Activated CD8-positive, alpha-beta T cell treated with anti-CD3 and anti-CD28 coated beads, Interleukin-2, amount 10 ng/mL, durations not matched to agents 7 days and 5 days (primary cell): ENCODE measurements at regions not wholly inside any gene's neighbourhood (a gene's known extent, or its start where the extent isn't known, plus 50 kb on each side); places are given as distances from the start of the nearest gene placed in this dataset.
"Not testable (repeated sequence)": the region's sequence is repeated elsewhere in the genome, so short reads cannot be mapped to it uniquely, and the experiment has no call there.

Source experiments
- ATAC-seq: fragments of 150-1000 bp; cut with Tn5 transposase; one replicate; pipeline ENCODE4 v1.10.0; 2021; ENCODE audit warnings: moderate library complexity
- CTCF ChIA-PET: fragments of 350-600 bp; sonication (Branson Sonifier 250); formaldehyde crosslinking; loops from one replicate; lab custom pipeline; 2021; ENCODE audit warnings: antibody characterized with exemption; lab: Charles Lee
- POLR2A ChIA-PET: fragments of 350-600 bp; sonication (Branson Sonifier 250); formaldehyde crosslinking; loops from one replicate; lab custom pipeline; 2021; ENCODE audit warnings: antibody characterized with exemption; lab: Charles Lee
- DNase-seq: peaks from one replicate; pipeline ENCODE4 v3.0.0-alpha.2; 2020
- H3K27ac Mint-ChIP-seq: one replicate; pipeline ENCODE4 v1.8.0; 2021; ENCODE audit warnings: mild to moderate bottlenecking, mixed read lengths
- H3K27me3 Mint-ChIP-seq: one replicate; pipeline ENCODE4 v1.8.0; 2021; ENCODE audit warnings: low read depth, mixed read lengths
- H3K36me3 Mint-ChIP-seq: one replicate; pipeline ENCODE4 v1.8.0; 2021; ENCODE audit warnings: low read depth, mixed read lengths
- H3K4me1 Mint-ChIP-seq: one replicate; pipeline ENCODE4 v1.8.0; 2021; ENCODE audit warnings: low read depth, mixed read lengths
- H3K4me3 Mint-ChIP-seq: one replicate; pipeline ENCODE4 v1.8.0; 2021; ENCODE audit warnings: mild to moderate bottlenecking, mixed read lengths
- H3K9me3 Mint-ChIP-seq: one replicate; pipeline ENCODE4 v1.8.0; 2022; ENCODE audit warnings: mixed read lengths; ENCODE audit not compliant: insufficient read depth

DNA sequence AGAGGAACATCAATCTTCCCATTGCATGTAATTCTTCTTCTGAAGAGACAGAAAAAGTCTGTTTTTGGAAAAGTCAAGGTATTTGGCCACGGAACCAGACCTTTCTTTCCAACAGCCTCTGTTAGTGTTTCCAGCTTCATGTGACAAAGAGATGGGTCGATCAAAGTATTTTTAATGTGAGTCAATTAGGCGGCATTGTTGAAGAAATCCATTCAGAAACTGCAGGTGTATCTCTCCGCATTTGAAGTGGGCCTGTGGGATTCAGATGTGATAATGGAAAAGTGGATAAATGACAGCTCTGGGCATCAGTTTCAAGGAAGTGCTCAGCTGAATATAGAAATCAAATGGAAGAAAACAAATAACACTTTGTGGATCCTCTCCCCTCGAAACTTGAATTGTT is 143.1 kb upstream of the CHL1 start:
- H3K36me3 Mint-ChIP-seq, H3K4me1 Mint-ChIP-seq, ATAC-seq, H3K9me3 Mint-ChIP-seq, H3K27ac Mint-ChIP-seq, H3K4me3 Mint-ChIP-seq, H3K27me3 Mint-ChIP-seq, DNase-seq, CTCF ChIA-PET, POLR2A ChIA-PET: not testable (repeated sequence)

DNA sequence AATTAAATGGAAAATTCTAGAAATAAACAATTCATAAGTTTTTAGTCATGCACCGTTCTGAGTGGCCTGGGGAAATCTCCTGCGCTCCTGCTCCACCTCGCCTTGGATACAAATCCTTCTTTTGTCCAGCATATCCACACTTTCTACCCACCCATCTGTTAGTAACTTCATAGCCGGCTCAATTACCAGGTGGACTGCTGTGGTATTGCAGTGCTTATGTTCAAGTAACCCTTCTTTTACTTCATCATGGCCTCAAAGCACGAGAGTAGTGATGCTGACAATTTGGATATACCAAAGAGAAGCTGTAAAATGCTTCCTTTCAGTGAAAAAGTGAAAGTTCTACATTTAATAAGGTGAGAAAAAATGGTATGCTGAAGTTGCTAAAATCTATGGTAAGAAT is 142.3 kb upstream of the CHL1 start:
- Mint-ChIP-seq H3K36me3 (no peaks in the 10 kb centered on the region), H3K4me3 (no peak overlapping the region), H3K27me3 (no peaks in the 10 kb centered on the region), H3K9me3 (peaks cover 3% of the 10 kb centered on the region), H3K4me1 (no peaks in the 10 kb centered on the region), H3K27ac (no peak overlapping the region)
- ChIA-PET CTCF (no interaction called here), POLR2A (no interaction called here)
- DNase-seq = no peak
- ATAC-seq = no peak

DNA sequence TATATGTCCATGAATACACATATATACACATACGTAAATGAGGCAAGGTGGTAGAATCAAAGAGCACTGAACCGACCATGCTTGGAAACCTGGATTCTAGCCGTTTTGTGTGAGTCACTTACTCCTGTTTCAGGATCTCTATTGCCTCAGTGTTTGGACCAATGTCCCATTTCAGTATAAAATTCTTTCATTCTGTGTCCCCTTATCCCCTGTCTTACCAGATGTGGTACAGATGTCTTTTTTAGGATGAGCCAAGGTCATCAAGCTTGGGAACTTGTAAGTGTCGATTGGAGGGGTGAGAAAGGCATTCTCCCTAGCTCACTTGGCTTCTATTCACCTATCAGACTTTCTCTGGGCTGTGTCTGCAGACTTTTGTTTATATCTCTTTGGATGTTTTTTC is 139.9 kb upstream of the CHL1 start:
- no peak for ATAC-seq

DNA sequence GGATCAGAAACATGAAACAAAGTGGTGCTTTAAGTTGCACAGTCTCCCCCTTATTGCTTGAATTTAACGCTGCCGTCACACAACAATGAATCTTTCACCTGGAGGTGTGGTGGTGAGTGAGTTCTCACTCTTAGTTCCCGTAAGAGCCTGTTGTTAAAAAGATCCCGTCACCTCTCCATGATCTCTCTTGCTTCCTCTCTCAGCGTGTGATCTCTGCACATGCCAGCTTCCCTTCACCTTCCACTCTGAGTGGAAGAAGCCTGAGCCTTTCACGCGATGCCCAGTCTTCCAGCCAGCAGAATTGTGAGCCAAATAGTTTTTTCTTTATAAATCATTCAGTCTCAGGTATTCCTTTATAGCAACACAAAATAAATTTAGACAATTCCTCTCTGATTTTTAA is 136.7 kb upstream of the CHL1 start:
- ChIA-PET CTCF (no interaction called here), POLR2A (no interaction called here)
- Mint-ChIP-seq H3K27me3 (no peaks in the 10 kb centered on the region), H3K36me3 (no peaks in the 10 kb centered on the region), H3K4me3 (no peak overlapping the region), H3K4me1 (no peaks in the 10 kb centered on the region), H3K27ac (no peak overlapping the region), H3K9me3 (no peaks in the 10 kb centered on the region)
- DNase-seq (no peak), ATAC-seq (no peak)

More for the DNA sequence above, 139.9 kb upstream of the CHL1 start:
- no peak overlapping the region for H3K4me3 Mint-ChIP-seq
- H3K36me3 Mint-ChIP-seq = no peaks in the 10 kb centered on the region
- H3K27me3 Mint-ChIP-seq = no peaks in the 10 kb centered on the region
- no peak for DNase-seq
- POLR2A ChIA-PET = no interaction called here
- no peaks in the 10 kb centered on the region for H3K4me1 Mint-ChIP-seq
- CTCF ChIA-PET = no interaction called here
- no peaks in the 10 kb centered on the region for H3K9me3 Mint-ChIP-seq
- no peak overlapping the region for H3K27ac Mint-ChIP-seq

GRCh38 chr3:63095-63765 is 133.3 kb upstream of the CHL1 start:
- ATAC-seq (no peak), DNase-seq (no peak)
- H3K36me3 Mint-ChIP-seq = no peaks in the 10 kb centered on the region
- ChIA-PET CTCF (no interaction called here), POLR2A (no interaction called here)
- no peak overlapping the region for H3K27ac Mint-ChIP-seq
- H3K9me3 Mint-ChIP-seq = no peaks in the 10 kb centered on the region
- no peaks in the 10 kb centered on the region for H3K4me1 Mint-ChIP-seq
- no peak overlapping the region for H3K4me3 Mint-ChIP-seq
- H3K27me3 Mint-ChIP-seq = no peaks in the 10 kb centered on the region

- ChIA-PET CTCF (no interaction called here), POLR2A (no interaction called here)
- Mint-ChIP-seq H3K4me1 (no peaks in the 10 kb centered on the region), H3K36me3 (no peaks in the 10 kb centered on the region), H3K27ac (no peak overlapping the region), H3K9me3 (no peaks in the 10 kb centered on the region), H3K4me3 (no peak overlapping the region), H3K27me3 (no peaks in the 10 kb centered on the region)
- no peak for ATAC-seq
- no peak for DNase-seq
Observed at GRCh38 chr3:69690-70089, 126.9 kb upstream of the CHL1 start.

- CTCF ChIA-PET = no interaction called here
- Mint-ChIP-seq H3K4me3 (no peak overlapping the region), H3K27me3 (no peaks in the 10 kb centered on the region), H3K36me3 (no peaks in the 10 kb centered on the region), H3K27ac (no peak overlapping the region), H3K9me3 (no peaks in the 10 kb centered on the region), H3K4me1 (no peaks in the 10 kb centered on the region)
- no peak for ATAC-seq
- DNase-seq = no peak
- POLR2A ChIA-PET = no interaction called here
Observed at GRCh38 chr3:72776-73175, 123.8 kb upstream of the CHL1 start.

GRCh38 chr3:73271-73670 is 123.3 kb upstream of the CHL1 start:
- no peak for DNase-seq
- no peak overlapping the region for H3K27ac Mint-ChIP-seq
- no peaks in the 10 kb centered on the region for H3K9me3 Mint-ChIP-seq
- no peaks in the 10 kb centered on the region for H3K27me3 Mint-ChIP-seq
- H3K4me1 Mint-ChIP-seq = no peaks in the 10 kb centered on the region
- POLR2A ChIA-PET = no interaction called here
- no peak for ATAC-seq
- no peaks in the 10 kb centered on the region for H3K36me3 Mint-ChIP-seq
- CTCF ChIA-PET = no interaction called here
- H3K4me3 Mint-ChIP-seq = no peak overlapping the region

DNA sequence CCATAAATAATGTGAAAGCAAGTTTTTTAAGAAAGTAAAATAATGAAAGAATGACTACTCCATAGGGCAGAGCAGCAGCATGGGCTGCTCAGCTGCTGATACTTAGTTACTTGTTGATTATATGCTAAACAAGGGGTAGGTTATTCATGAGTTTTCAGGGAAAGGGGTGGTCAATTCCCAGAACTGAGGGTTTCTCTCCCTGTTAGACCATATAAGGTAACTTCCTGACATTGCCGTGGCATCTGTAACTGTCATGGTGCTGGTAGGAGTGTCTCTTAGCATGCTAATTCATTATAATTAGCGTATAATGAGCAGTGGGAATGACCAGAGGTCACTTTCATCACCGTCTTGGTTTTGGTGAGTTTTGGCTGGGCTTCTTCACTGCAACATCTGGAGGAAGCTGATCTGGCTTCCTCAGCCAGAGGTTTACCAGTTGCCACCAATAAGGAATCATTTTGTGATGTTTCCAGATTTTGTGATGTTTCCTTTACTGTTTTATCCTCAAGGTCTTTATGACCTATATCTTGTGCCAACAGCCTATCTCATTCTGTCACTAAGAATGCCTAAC is 121.8 kb upstream of the CHL1 start:
- no peak overlapping the region for H3K4me3 Mint-ChIP-seq
- ATAC-seq (no peak), DNase-seq (no peak)
- POLR2A ChIA-PET = no interaction called here
- CTCF ChIA-PET = no interaction called here
- no peaks in the 10 kb centered on the region for H3K36me3 Mint-ChIP-seq
- H3K27ac Mint-ChIP-seq = no peak overlapping the region
- no peaks in the 10 kb centered on the region for H3K9me3 Mint-ChIP-seq
- H3K4me1 Mint-ChIP-seq = no peaks in the 10 kb centered on the region
- H3K27me3 Mint-ChIP-seq = no peaks in the 10 kb centered on the region

- H3K9me3 Mint-ChIP-seq = no peaks in the 10 kb centered on the region
- no peaks in the 10 kb centered on the region for H3K4me1 Mint-ChIP-seq
- H3K4me3 Mint-ChIP-seq = no peak overlapping the region
- no peak overlapping the region for H3K27ac Mint-ChIP-seq
- ATAC-seq (no peak), DNase-seq (no peak)
- POLR2A ChIA-PET = no interaction called here
- H3K36me3 Mint-ChIP-seq = no peaks in the 10 kb centered on the region
- H3K27me3 Mint-ChIP-seq = no peaks in the 10 kb centered on the region
- CTCF ChIA-PET = no interaction called here
Observed at GRCh38 chr3:75260-75659, 121.3 kb upstream of the CHL1 start.

- no peak for DNase-seq
Observed at GRCh38 chr3:79542-79941, 117.0 kb upstream of the CHL1 start.

DNA sequence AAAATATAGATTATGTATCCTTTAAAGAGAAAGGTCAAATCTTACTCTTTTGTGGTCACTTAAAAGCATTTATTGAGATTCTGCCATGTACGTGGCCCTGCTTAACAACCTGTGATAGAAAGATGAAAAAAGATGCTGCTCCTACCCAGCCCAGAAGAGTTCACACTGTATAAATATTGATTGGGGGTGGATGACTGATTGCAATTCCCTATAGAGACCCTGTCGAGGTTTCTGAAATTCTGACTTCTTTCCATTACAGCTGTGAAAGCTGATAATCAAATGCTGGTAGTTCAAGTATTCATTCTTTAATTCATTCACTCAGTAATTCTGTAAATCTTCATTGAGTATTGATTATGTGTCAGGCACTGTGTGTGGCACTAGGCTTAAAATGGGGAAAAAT is 114.1 kb upstream of the CHL1 start:
- ChIA-PET POLR2A (no interaction called here), CTCF (no interaction called here)
- DNase-seq (no peak), ATAC-seq (no peak)
- no peaks in the 10 kb centered on the region for H3K9me3 Mint-ChIP-seq
- no peak overlapping the region for H3K4me3 Mint-ChIP-seq
- H3K4me1 Mint-ChIP-seq = no peaks in the 10 kb centered on the region
- no peaks in the 10 kb centered on the region for H3K27me3 Mint-ChIP-seq
- H3K36me3 Mint-ChIP-seq = no peaks in the 10 kb centered on the region
- no peak overlapping the region for H3K27ac Mint-ChIP-seq

More at GRCh38 chr3:79542-79941, 117.0 kb upstream of the CHL1 start:
- no peak for ATAC-seq
- H3K4me1 Mint-ChIP-seq = no peaks in the 10 kb centered on the region
- no peaks in the 10 kb centered on the region for H3K36me3 Mint-ChIP-seq
- POLR2A ChIA-PET = no interaction called here
- H3K27ac Mint-ChIP-seq = no peak overlapping the region
- no peaks in the 10 kb centered on the region for H3K9me3 Mint-ChIP-seq
- H3K4me3 Mint-ChIP-seq = no peak overlapping the region
- H3K27me3 Mint-ChIP-seq = no peaks in the 10 kb centered on the region
- CTCF ChIA-PET = no interaction called here

GRCh38 chr3:83096-83495 is 113.5 kb upstream of the CHL1 start:
- POLR2A ChIA-PET = no interaction called here
- H3K4me3 Mint-ChIP-seq = no peak overlapping the region
- H3K9me3 Mint-ChIP-seq = no peaks in the 10 kb centered on the region
- H3K27ac Mint-ChIP-seq = no peak overlapping the region
- no peaks in the 10 kb centered on the region for H3K4me1 Mint-ChIP-seq
- DNase-seq = no peak
- CTCF ChIA-PET = no interaction called here
- no peaks in the 10 kb centered on the region for H3K36me3 Mint-ChIP-seq
- no peaks in the 10 kb centered on the region for H3K27me3 Mint-ChIP-seq
- ATAC-seq = no peak
